ENCODE measurements at regions not wholly inside any gene's neighbourhood (a gene's known extent, or its start where the extent isn't known, plus 50 kb on each side); places are given as distances from the start of the nearest gene placed in this dataset.

- Mint-ChIP-seq H3K27ac (no peak overlapping the region), H3K27me3 (peaks cover 3% of the 10 kb centered on the region), H3K9me3 (peaks cover 11% of the 10 kb centered on the region), H3K36me3 (ENCODE audit: low read depth) (no peaks in the 10 kb centered on the region), H3K4me3 (no peak overlapping the region), H3K4me1 (ENCODE audit: low read depth) (no peaks in the 10 kb centered on the region)
- DNase-seq, result no peak
- POLR2A ChIA-PET, result no interaction called here
- no peak for TF ChIP-seq CTCF (IDR thresholded peaks at IDR 0.05)
- intact Hi-C loops (cut with micrococcal nuclease), result loop anchor here (10.0 kb wide), 1 partner anchor 539 kb away; no protein-coding TSS in a partner anchor
- no peak for ATAC-seq
- CTCF ChIA-PET, result interaction anchor here (1.7 kb wide), 1 partner anchor 542 kb away, joined by 5 read pairs; no protein-coding TSS in a partner anchor
Measured at GRCh38 chr20:23233341-23233740, 117.2 kb upstream of the NXT1 start.

- TF ChIP-seq CTCF (IDR thresholded peaks at IDR 0.05), result no peak
- H3K9me3 Mint-ChIP-seq, result peaks cover 11% of the 10 kb centered on the region
- ATAC-seq, result no peak
- CTCF ChIA-PET, result interaction anchor here (1.7 kb wide), 1 partner anchor 541 kb away, joined by 5 read pairs; no protein-coding TSS in a partner anchor
- intact Hi-C loops (cut with micrococcal nuclease), result loop anchor here (10.0 kb wide), 1 partner anchor 538 kb away; no protein-coding TSS in a partner anchor
- no peak overlapping the region for H3K27ac Mint-ChIP-seq
- POLR2A ChIA-PET, result no interaction called here
- H3K4me3 Mint-ChIP-seq, result no peak overlapping the region
- DNase-seq, result no peak
- H3K27me3 Mint-ChIP-seq, result peaks cover 4% of the 10 kb centered on the region
- no peaks in the 10 kb centered on the region for H3K4me1 Mint-ChIP-seq (ENCODE audit: low read depth)
- H3K36me3 Mint-ChIP-seq (ENCODE audit: low read depth), result no peaks in the 10 kb centered on the region
Measured at GRCh38 chr20:23232679-23233308, 117.8 kb upstream of the NXT1 start.

- Mint-ChIP-seq H3K27ac (no peak overlapping the region), H3K4me1 (ENCODE audit: low read depth) (no peaks in the 10 kb centered on the region), H3K36me3 (ENCODE audit: low read depth) (no peaks in the 10 kb centered on the region), H3K9me3 (peaks cover 11% of the 10 kb centered on the region), H3K4me3 (no peak overlapping the region), H3K27me3 (peaks cover 3% of the 10 kb centered on the region)
- DNase-seq (no peak), ATAC-seq (no peak)
- TF ChIP-seq CTCF (IDR thresholded peaks at IDR 0.05), result no peak
- CTCF ChIA-PET, result interaction anchor here (1.7 kb wide), 1 partner anchor 540 kb away, joined by 5 read pairs; no protein-coding TSS in a partner anchor
- POLR2A ChIA-PET, result no interaction called here
- intact Hi-C loops (cut with micrococcal nuclease), result loop anchor here (10.0 kb wide), 1 partner anchor 537 kb away; no protein-coding TSS in a partner anchor
Measured at GRCh38 chr20:23232219-23232581, 118.4 kb upstream of the NXT1 start.

GRCh38 chr20:23231561-23232218, 118.9 kb upstream of the NXT1 start:
- POLR2A ChIA-PET, result no interaction called here
- Mint-ChIP-seq H3K4me3 (no peak overlapping the region), H3K36me3 (ENCODE audit: low read depth) (no peaks in the 10 kb centered on the region), H3K4me1 (ENCODE audit: low read depth) (no peaks in the 10 kb centered on the region), H3K27me3 (peaks cover 3% of the 10 kb centered on the region), H3K9me3 (peaks cover 8% of the 10 kb centered on the region), H3K27ac (no peak overlapping the region)
- intact Hi-C loops (cut with micrococcal nuclease), result loop anchor here (10.0 kb wide), 1 partner anchor 537 kb away; no protein-coding TSS in a partner anchor
- ATAC-seq (no peak), DNase-seq (no peak)
- no peak for TF ChIP-seq CTCF (IDR thresholded peaks at IDR 0.05)
- CTCF ChIA-PET, result no interaction called here

GRCh38 chr20:23230766-23231385, 119.7 kb upstream of the NXT1 start:
- ChIA-PET POLR2A (no interaction called here), CTCF (no interaction called here)
- Mint-ChIP-seq H3K27ac (no peak overlapping the region), H3K9me3 (peaks cover 8% of the 10 kb centered on the region), H3K4me1 (ENCODE audit: low read depth) (no peaks in the 10 kb centered on the region), H3K27me3 (peaks cover 3% of the 10 kb centered on the region), H3K36me3 (ENCODE audit: low read depth) (no peaks in the 10 kb centered on the region), H3K4me3 (no peak overlapping the region)
- no peak for TF ChIP-seq CTCF (IDR thresholded peaks at IDR 0.05)
- ATAC-seq (no peak), DNase-seq (no peak)
- intact Hi-C loops (cut with micrococcal nuclease), result loop anchor here (10.0 kb wide), 1 partner anchor 536 kb away; no protein-coding TSS in a partner anchor

All from activated CD8-positive, alpha-beta T cell treated with anti-CD3 and anti-CD28 coated beads for 36 hours (primary cell).